SH-SY5Y (cell line): ENCODE measurements at regions not wholly inside any gene's neighbourhood (a gene's known extent, or its start where the extent isn't known, plus 50 kb on each side); places are given as distances from the start of the nearest gene placed in this dataset.

ENCODE experiments used
- GATA2 ChIP-seq: IDR thresholded peaks from 2 replicates; pipeline ENCODE4 v1.6.1; 2011; ENCODE audit warnings: mild to moderate bottlenecking, low read depth, low read length
- GATA3 ChIP-seq: IDR thresholded peaks from 2 replicates; pipeline ENCODE4 v1.6.1; 2011; ENCODE audit warnings: low read depth, mild to moderate bottlenecking, low read length, moderate library complexity

GRCh38 chr7:80369321-80369720 lies 142.5 kb downstream of the GNAT3 start:
- TF ChIP-seq GATA3 = no peak
- no peak for TF ChIP-seq GATA2

- TF ChIP-seq GATA2 (no peak), GATA3 (no peak)
These were observed 149.2 kb downstream of the GNAT3 start for GRCh38 chr7:80362677-80363076.

- TF ChIP-seq GATA2 (no peak), GATA3 (no peak)
These were observed 149.8 kb downstream of the GNAT3 start for GRCh38 chr7:80362010-80362618.

- TF ChIP-seq GATA3 = no peak
- no peak for TF ChIP-seq GATA2
These were observed 152.4 kb downstream of the GNAT3 start for GRCh38 chr7:80359476-80359875.

- TF ChIP-seq GATA3 (no peak), GATA2 (no peak)
These were observed 152.8 kb downstream of the GNAT3 start for GRCh38 chr7:80359029-80359428.

GRCh38 chr7:80357530-80357929 lies 154.3 kb downstream of the GNAT3 start:
- no peak for TF ChIP-seq GATA2
- no peak for TF ChIP-seq GATA3

- TF ChIP-seq GATA3 = no peak
- TF ChIP-seq GATA2 = no peak
These were observed 161.4 kb downstream of the GNAT3 start for GRCh38 chr7:80350430-80350829.

GRCh38 chr7:80348223-80348622 lies 163.6 kb downstream of the GNAT3 start:
- no peak for TF ChIP-seq GATA3
- TF ChIP-seq GATA2 = no peak

- TF ChIP-seq GATA3 = no peak
- TF ChIP-seq GATA2 = no peak
These were observed 164.7 kb downstream of the GNAT3 start for GRCh38 chr7:80347173-80347572.

DNA sequence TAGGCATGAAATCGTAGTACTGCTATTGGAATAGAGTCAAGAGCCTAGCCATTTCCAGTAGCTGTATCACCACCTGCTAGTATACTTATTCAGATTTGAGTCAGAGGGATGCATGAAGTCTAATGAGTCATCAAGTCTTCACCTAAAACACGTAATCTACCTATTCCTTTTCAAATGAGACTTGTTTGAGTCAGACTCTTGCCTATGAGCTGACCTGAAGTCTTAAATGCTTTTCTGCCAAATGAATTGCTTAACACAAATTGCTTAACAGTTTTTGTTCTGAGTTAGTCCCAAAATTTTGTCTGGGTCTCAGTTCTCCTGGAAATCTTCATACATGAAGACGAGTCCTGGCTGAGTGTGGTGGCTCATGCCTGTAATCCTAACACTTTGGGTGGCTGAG lies 165.2 kb downstream of the GNAT3 start:
- TF ChIP-seq GATA3 (no peak), GATA2 (no peak)

DNA sequence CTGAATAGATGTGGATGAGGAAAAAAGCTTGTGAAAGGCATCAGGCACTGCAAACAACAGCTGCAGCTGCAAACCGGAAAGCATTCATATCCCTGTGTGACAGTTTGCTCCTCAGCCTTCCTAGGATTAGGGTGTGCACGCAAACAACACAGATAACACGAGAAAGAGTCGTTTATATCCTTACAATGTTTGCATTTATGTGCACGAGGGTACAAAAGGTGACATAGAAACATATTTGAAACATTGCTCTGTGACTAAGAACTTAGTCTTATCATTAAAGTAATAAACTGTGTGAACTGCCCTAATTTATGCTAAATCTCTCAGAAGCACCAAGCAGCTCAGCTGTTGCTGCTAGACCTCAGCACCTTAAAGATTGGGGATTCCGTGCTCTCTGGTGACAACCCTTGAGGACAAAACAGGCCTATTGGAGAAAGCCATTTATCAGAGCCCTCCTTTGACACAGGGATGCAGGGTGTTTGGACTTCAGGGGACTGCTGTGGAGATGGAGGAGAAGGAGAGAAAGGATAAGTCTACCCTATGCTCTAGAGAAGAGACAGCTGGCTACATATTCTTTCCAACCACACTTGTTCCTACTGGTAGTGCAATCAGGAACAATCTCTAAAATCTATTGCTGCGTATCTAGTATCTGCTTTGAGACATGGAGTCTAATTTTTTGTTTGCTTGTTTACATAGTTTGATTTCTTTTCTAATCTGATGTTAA lies 176.2 kb downstream of the GNAT3 start:
- TF ChIP-seq GATA2 (no peak), GATA3 (no peak)

DNA sequence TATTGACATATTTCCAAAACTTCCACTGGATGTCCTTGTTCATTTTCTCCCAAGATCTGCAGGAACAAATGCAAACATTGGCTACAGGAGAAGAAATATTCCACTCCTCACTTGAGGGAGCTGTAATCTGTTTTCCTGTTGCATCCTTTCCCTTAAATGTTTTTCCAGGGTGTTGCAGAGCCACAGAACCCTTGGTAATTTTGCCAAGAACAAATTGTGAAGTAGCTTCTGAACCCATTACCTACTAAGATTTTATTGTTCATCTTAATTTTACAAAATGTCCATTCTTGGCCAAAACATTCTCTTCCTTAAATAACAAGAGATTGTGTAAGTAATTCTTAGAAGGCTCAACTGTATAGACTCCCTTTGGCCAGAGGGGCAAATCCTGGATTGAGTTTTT lies 177.0 kb downstream of the GNAT3 start:
- TF ChIP-seq GATA3 = no peak
- TF ChIP-seq GATA2 = no peak

- TF ChIP-seq GATA3 (no peak), GATA2 (no peak)
These were observed 177.7 kb downstream of the GNAT3 start for GRCh38 chr7:80334196-80334595.

GRCh38 chr7:80333040-80333439 lies 178.8 kb downstream of the GNAT3 start:
- TF ChIP-seq GATA2 (no peak), GATA3 (no peak)

GRCh38 chr7:80330434-80330833 lies 181.4 kb downstream of the GNAT3 start:
- TF ChIP-seq GATA2 (no peak), GATA3 (no peak)
